ENCODE measurements at regions not wholly inside any gene's neighbourhood (a gene's known extent, or its start where the extent isn't known, plus 50 kb on each side); places are given as distances from the start of the nearest gene placed in this dataset.

- POLR2A ChIA-PET = no interaction called here
- 85% methylated on average over 2 of the region's 2 CpGs for WGBS (ENCODE audit: insufficient coverage)
- CTCF ChIA-PET = no interaction called here
- Histone ChIP-seq H3K9me3 (ENCODE audit: control extremely low read depth in 1 of 5, control insufficient read depth in 4 of 5, insufficient read depth in 2 of 5, low read depth in 1 of 5, low read length in 4 of 5) (no peaks in the 10 kb centered on the region), H3K36me3 (ENCODE audit: control insufficient read depth in 4 of 4, insufficient read depth in 4 of 4, low read length in 3 of 4) (no peaks in the 10 kb centered on the region), H3K4me1 (ENCODE audit: control extremely low read depth in 1 of 4, control insufficient read depth in 4 of 4, insufficient read depth in 4 of 4, low read length in 3 of 4) (peaks cover 0 to 11% (median 4%) of the 10 kb centered on the region in 4 experiments), H3K4me3 (ENCODE audit: control insufficient read depth in 1 of 7, extremely low read depth in 1 of 7, insufficient read depth in 4 of 7, low read depth in 2 of 7, low read length in 6 of 7) (no peak overlapping the region), H3K27me3 (replicated peaks in 2 of 5; ENCODE audit: control insufficient read depth in 4 of 5, insufficient read depth in 5 of 5, low read length in 4 of 5) (no peaks in the 10 kb centered on the region), H3K27ac (ENCODE audit: insufficient read depth in 1 of 2, low read depth in 1 of 2, low read length in 2 of 2, poor library complexity in 1 of 2, severe bottlenecking in 2 of 2) (no peak overlapping the region)
- DNase-seq = no peak
Observed at GRCh38 chr5:98307811-98308210, 465.7 kb upstream of the RGMB start.

- WGBS (ENCODE audit: insufficient coverage) = no CpG with 5 or more reads among the region's 1 CpG
- Histone ChIP-seq H3K4me3 (ENCODE audit: control insufficient read depth in 1 of 7, extremely low read depth in 1 of 7, insufficient read depth in 4 of 7, low read depth in 2 of 7, low read length in 6 of 7) (no peak overlapping the region), H3K27ac (ENCODE audit: insufficient read depth in 1 of 2, low read depth in 1 of 2, low read length in 2 of 2, poor library complexity in 1 of 2, severe bottlenecking in 2 of 2) (no peak overlapping the region), H3K9me3 (ENCODE audit: control extremely low read depth in 1 of 5, control insufficient read depth in 4 of 5, insufficient read depth in 2 of 5, low read depth in 1 of 5, low read length in 4 of 5) (no peaks in the 10 kb centered on the region), H3K4me1 (ENCODE audit: control extremely low read depth in 1 of 4, control insufficient read depth in 4 of 4, insufficient read depth in 4 of 4, low read length in 3 of 4) (peaks cover 0 to 11% (median 4%) of the 10 kb centered on the region in 4 experiments), H3K27me3 (replicated peaks in 2 of 5; ENCODE audit: control insufficient read depth in 4 of 5, insufficient read depth in 5 of 5, low read length in 4 of 5) (no peaks in the 10 kb centered on the region), H3K36me3 (ENCODE audit: control insufficient read depth in 4 of 4, insufficient read depth in 4 of 4, low read length in 3 of 4) (no peaks in the 10 kb centered on the region)
- DNase-seq = no peak
- ChIA-PET POLR2A (no interaction called here), CTCF (no interaction called here)
Observed at GRCh38 chr5:98308231-98308630, 465.2 kb upstream of the RGMB start.

GRCh38 chr5:98308960-98309359 is 464.5 kb upstream of the RGMB start:
- H3K9me3 ChIP-seq (ENCODE audit: control extremely low read depth in 1 of 5, control insufficient read depth in 4 of 5, insufficient read depth in 2 of 5, low read depth in 1 of 5, low read length in 4 of 5) = no peaks in the 10 kb centered on the region
- H3K27me3 ChIP-seq (replicated peaks in 2 of 5; ENCODE audit: control insufficient read depth in 4 of 5, insufficient read depth in 5 of 5, low read length in 4 of 5) = no peaks in the 10 kb centered on the region
- H3K4me3 ChIP-seq (ENCODE audit: control insufficient read depth in 1 of 7, extremely low read depth in 1 of 7, insufficient read depth in 4 of 7, low read depth in 2 of 7, low read length in 6 of 7) = no peak overlapping the region
- no CpG with 5 or more reads among the region's 4 CpGs for WGBS (ENCODE audit: insufficient coverage)
- CTCF ChIA-PET = no interaction called here
- H3K4me1 ChIP-seq (ENCODE audit: control extremely low read depth in 1 of 4, control insufficient read depth in 4 of 4, insufficient read depth in 4 of 4, low read length in 3 of 4) = peaks cover 0 to 11% (median 4%) of the 10 kb centered on the region in 4 experiments
- no peak overlapping the region for H3K27ac ChIP-seq (ENCODE audit: insufficient read depth in 1 of 2, low read depth in 1 of 2, low read length in 2 of 2, poor library complexity in 1 of 2, severe bottlenecking in 2 of 2)
- POLR2A ChIA-PET = no interaction called here
- DNase-seq = no peak
- no peaks in the 10 kb centered on the region for H3K36me3 ChIP-seq (ENCODE audit: control insufficient read depth in 4 of 4, insufficient read depth in 4 of 4, low read length in 3 of 4)

GRCh38 chr5:98309785-98310598 is 463.5 kb upstream of the RGMB start:
- peak in 2 of 3 donors; percentile 10 to 49 for DNase-seq
- ChIA-PET POLR2A (no interaction called here), CTCF (no interaction called here)
- no peak overlapping the region for H3K4me3 ChIP-seq (ENCODE audit: control insufficient read depth in 1 of 7, extremely low read depth in 1 of 7, insufficient read depth in 4 of 7, low read depth in 2 of 7, low read length in 6 of 7)
- no peaks in the 10 kb centered on the region for H3K36me3 ChIP-seq (ENCODE audit: control insufficient read depth in 4 of 4, insufficient read depth in 4 of 4, low read length in 3 of 4)
- H3K27me3 ChIP-seq (replicated peaks in 2 of 5; ENCODE audit: control insufficient read depth in 4 of 5, insufficient read depth in 5 of 5, low read length in 4 of 5) = no peaks in the 10 kb centered on the region
- H3K9me3 ChIP-seq (ENCODE audit: control extremely low read depth in 1 of 5, control insufficient read depth in 4 of 5, insufficient read depth in 2 of 5, low read depth in 1 of 5, low read length in 4 of 5) = no peaks in the 10 kb centered on the region
- peaks cover 0 to 11% (median 4%) of the 10 kb centered on the region in 4 experiments for H3K4me1 ChIP-seq (ENCODE audit: control extremely low read depth in 1 of 4, control insufficient read depth in 4 of 4, insufficient read depth in 4 of 4, low read length in 3 of 4)
- no peak overlapping the region for H3K27ac ChIP-seq (ENCODE audit: insufficient read depth in 1 of 2, low read depth in 1 of 2, low read length in 2 of 2, poor library complexity in 1 of 2, severe bottlenecking in 2 of 2)
- WGBS (ENCODE audit: insufficient coverage) = 16% methylated on average over 5 of the region's 7 CpGs

DNA sequence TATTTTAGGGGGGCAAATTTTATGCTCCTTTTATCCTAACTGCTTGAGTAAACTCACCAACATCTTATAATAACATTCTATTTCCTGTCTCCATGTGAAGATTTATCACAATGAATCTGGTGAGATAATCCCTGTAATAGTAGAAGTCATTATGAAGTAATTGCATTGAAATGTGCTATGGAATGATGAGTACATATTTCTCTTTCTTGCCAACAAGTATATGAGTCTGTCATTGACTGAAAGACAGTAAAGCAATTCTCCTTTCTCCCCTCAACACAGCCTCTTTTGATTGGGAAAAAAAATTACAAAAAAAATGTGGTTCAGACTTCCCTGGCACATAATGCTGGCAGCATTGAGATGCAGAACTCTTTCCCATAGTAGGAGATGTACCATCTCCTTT is 459.2 kb upstream of the RGMB start:
- DNase-seq = no peak
- POLR2A ChIA-PET = no interaction called here
- CTCF ChIA-PET = no interaction called here
- Histone ChIP-seq H3K4me3 (ENCODE audit: control insufficient read depth in 1 of 7, extremely low read depth in 1 of 7, insufficient read depth in 4 of 7, low read depth in 2 of 7, low read length in 6 of 7) (no peak overlapping the region), H3K9me3 (ENCODE audit: control extremely low read depth in 1 of 5, control insufficient read depth in 4 of 5, insufficient read depth in 2 of 5, low read depth in 1 of 5, low read length in 4 of 5) (no peaks in the 10 kb centered on the region), H3K27ac (ENCODE audit: insufficient read depth in 1 of 2, low read depth in 1 of 2, low read length in 2 of 2, poor library complexity in 1 of 2, severe bottlenecking in 2 of 2) (no peak overlapping the region), H3K36me3 (ENCODE audit: control insufficient read depth in 4 of 4, insufficient read depth in 4 of 4, low read length in 3 of 4) (no peaks in the 10 kb centered on the region), H3K27me3 (replicated peaks in 2 of 5; ENCODE audit: control insufficient read depth in 4 of 5, insufficient read depth in 5 of 5, low read length in 4 of 5) (no peaks in the 10 kb centered on the region), H3K4me1 (ENCODE audit: control extremely low read depth in 1 of 4, control insufficient read depth in 4 of 4, insufficient read depth in 4 of 4, low read length in 3 of 4) (peaks cover 0 to 8% (median 2%) of the 10 kb centered on the region in 4 experiments)

DNA sequence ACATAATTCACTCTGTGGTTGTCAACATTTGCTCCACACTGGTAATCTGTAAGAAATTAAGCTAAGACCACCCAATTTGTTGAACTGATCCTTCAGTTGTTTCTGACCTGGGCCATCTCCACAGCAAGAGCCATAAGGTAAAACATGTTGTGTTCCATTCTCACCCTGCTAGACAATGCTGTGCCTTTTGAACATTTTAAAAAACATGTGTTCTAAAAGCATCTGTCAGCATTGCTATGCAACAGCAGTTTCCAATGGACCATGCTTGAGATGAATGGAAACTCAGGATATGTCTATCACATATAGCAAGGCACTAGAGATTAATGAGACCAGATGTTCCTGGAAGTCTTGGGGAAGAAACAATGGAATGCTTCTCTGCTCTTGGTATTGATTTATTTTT is 455.1 kb upstream of the RGMB start:
- H3K36me3 ChIP-seq (ENCODE audit: control insufficient read depth in 4 of 4, insufficient read depth in 4 of 4, low read length in 3 of 4) = no peaks in the 10 kb centered on the region
- no peak for DNase-seq
- H3K27ac ChIP-seq (ENCODE audit: insufficient read depth in 1 of 2, low read depth in 1 of 2, low read length in 2 of 2, poor library complexity in 1 of 2, severe bottlenecking in 2 of 2) = no peak overlapping the region
- H3K9me3 ChIP-seq (ENCODE audit: control extremely low read depth in 1 of 5, control insufficient read depth in 4 of 5, insufficient read depth in 2 of 5, low read depth in 1 of 5, low read length in 4 of 5) = no peaks in the 10 kb centered on the region
- no peaks in the 10 kb centered on the region for H3K27me3 ChIP-seq (replicated peaks in 2 of 5; ENCODE audit: control insufficient read depth in 4 of 5, insufficient read depth in 5 of 5, low read length in 4 of 5)
- H3K4me1 ChIP-seq (ENCODE audit: control extremely low read depth in 1 of 4, control insufficient read depth in 4 of 4, insufficient read depth in 4 of 4, low read length in 3 of 4) = no peaks in the 10 kb centered on the region
- ChIA-PET CTCF (no interaction called here), POLR2A (no interaction called here)
- no peak overlapping the region for H3K4me3 ChIP-seq (ENCODE audit: control insufficient read depth in 1 of 7, extremely low read depth in 1 of 7, insufficient read depth in 4 of 7, low read depth in 2 of 7, low read length in 6 of 7)

GRCh38 chr5:98319299-98320011 is 454.0 kb upstream of the RGMB start:
- ChIA-PET CTCF (no interaction called here), POLR2A (interaction anchor here (0.6 kb wide), 1 partner anchor 10 kb away, joined by 4 read pairs; no protein-coding TSS in a partner anchor)
- Histone ChIP-seq H3K4me1 (ENCODE audit: control extremely low read depth in 1 of 4, control insufficient read depth in 4 of 4, insufficient read depth in 4 of 4, low read length in 3 of 4) (no peaks in the 10 kb centered on the region), H3K36me3 (ENCODE audit: control insufficient read depth in 4 of 4, insufficient read depth in 4 of 4, low read length in 3 of 4) (no peaks in the 10 kb centered on the region), H3K27me3 (replicated peaks in 2 of 5; ENCODE audit: control insufficient read depth in 4 of 5, insufficient read depth in 5 of 5, low read length in 4 of 5) (no peaks in the 10 kb centered on the region), H3K27ac (ENCODE audit: insufficient read depth in 1 of 2, low read depth in 1 of 2, low read length in 2 of 2, poor library complexity in 1 of 2, severe bottlenecking in 2 of 2) (no peak overlapping the region), H3K9me3 (ENCODE audit: control extremely low read depth in 1 of 5, control insufficient read depth in 4 of 5, insufficient read depth in 2 of 5, low read depth in 1 of 5, low read length in 4 of 5) (no peaks in the 10 kb centered on the region), H3K4me3 (ENCODE audit: control insufficient read depth in 1 of 7, extremely low read depth in 1 of 7, insufficient read depth in 4 of 7, low read depth in 2 of 7, low read length in 6 of 7) (no peak overlapping the region)
- WGBS (ENCODE audit: insufficient coverage) = 100% methylated on average over 1 of the region's 7 CpGs
- no peak for DNase-seq

Data from common myeloid progenitor, CD34-positive (primary cell).